ENCODE measurements at regions not wholly inside any gene's neighbourhood (a gene's known extent, or its start where the extent isn't known, plus 50 kb on each side); places are given as distances from the start of the nearest gene placed in this dataset.

- no peak for TF ChIP-seq POLR2A (IDR thresholded peaks at IDR 0.05)
- TF ChIP-seq CTCF (IDR thresholded peaks at IDR 0.05): no peak
Measured at GRCh38 chr5:115469904-115470516, 74.6 kb downstream of the FEM1C start.

All from body of pancreas (tissue), 4 donors.